SK-N-SH (cell line): ENCODE measurements at regions not wholly inside any gene's neighbourhood (a gene's known extent, or its start where the extent isn't known, plus 50 kb on each side); places are given as distances from the start of the nearest gene placed in this dataset.

Experiments used
- CHD2 ChIP-seq: fragments of 150-350 bp; IDR thresholded peaks from 2 replicates; pipeline ENCODE4 v1.6.1; 2018; ENCODE audit warnings: low read length; ENCODE audit not compliant: partially characterized antibody
- EP300 ChIP-seq, 2 experiments: IDR thresholded peaks; 2 replicates each; pipeline versions ENCODE4 v1.4.0 to v1.6.1; 2012; ENCODE audit warnings: borderline replicate concordance in 1 of 2, low read depth in 1 of 2, low read length in 1 of 2
- FOSL2 ChIP-seq: IDR thresholded peaks from 2 replicates; pipeline ENCODE4 v1.4.0; 2012; ENCODE audit warnings: low read depth, mild to moderate bottlenecking, moderate library complexity, borderline replicate concordance
- GABPA ChIP-seq: IDR thresholded peaks from 2 replicates; pipeline ENCODE4 v1.4.0; 2012; ENCODE audit warnings: low read depth, mild to moderate bottlenecking
- GATA2 ChIP-seq: sonication (generic); formaldehyde crosslinking; IDR thresholded peaks from 2 replicates; pipeline ENCODE4 v1.5.0; 2020; ENCODE audit warnings: mild to moderate bottlenecking, missing genetic modification reagents
- JUND ChIP-seq: IDR thresholded peaks from 2 replicates; pipeline ENCODE4 v1.4.0; 2012
- RAD21 ChIP-seq: IDR thresholded peaks from 2 replicates; pipeline ENCODE4 v1.6.1; 2012; ENCODE audit warnings: mild to moderate bottlenecking, low read length
- RXRA ChIP-seq: IDR thresholded peaks from 2 replicates; pipeline ENCODE4 v1.4.0; 2012; ENCODE audit warnings: low read depth, mild to moderate bottlenecking, borderline replicate concordance
- SIN3A ChIP-seq: IDR thresholded peaks from 2 replicates; pipeline ENCODE4 v1.6.1; 2012; ENCODE audit warnings: low read depth, mild to moderate bottlenecking, low read length, moderate library complexity, borderline replicate concordance
- TAF1 ChIP-seq: IDR thresholded peaks from 2 replicates; pipeline ENCODE4 v1.6.1; 2012; ENCODE audit warnings: low read depth, mild to moderate bottlenecking, low read length, moderate library complexity, borderline replicate concordance
- TF ChIP-seq, protein P1 (sequence below): fragments of 200-600 bp; sonication (generic); IDR thresholded peaks from 2 replicates; pipeline ENCODE4 v1.6.1; 2017; ENCODE audit warnings: antibody characterized with exemption, mild to moderate bottlenecking, moderate library complexity
- TF ChIP-seq, protein P2 (sequence below): IDR thresholded peaks from 2 replicates; pipeline ENCODE4 v1.4.0; 2012; ENCODE audit warnings: low read depth
- TF ChIP-seq, protein P3 (sequence below): IDR thresholded peaks from 2 replicates; pipeline ENCODE4 v1.6.1; 2012; ENCODE audit warnings: mild to moderate bottlenecking, low read depth, low read length, moderate library complexity

DNA sequence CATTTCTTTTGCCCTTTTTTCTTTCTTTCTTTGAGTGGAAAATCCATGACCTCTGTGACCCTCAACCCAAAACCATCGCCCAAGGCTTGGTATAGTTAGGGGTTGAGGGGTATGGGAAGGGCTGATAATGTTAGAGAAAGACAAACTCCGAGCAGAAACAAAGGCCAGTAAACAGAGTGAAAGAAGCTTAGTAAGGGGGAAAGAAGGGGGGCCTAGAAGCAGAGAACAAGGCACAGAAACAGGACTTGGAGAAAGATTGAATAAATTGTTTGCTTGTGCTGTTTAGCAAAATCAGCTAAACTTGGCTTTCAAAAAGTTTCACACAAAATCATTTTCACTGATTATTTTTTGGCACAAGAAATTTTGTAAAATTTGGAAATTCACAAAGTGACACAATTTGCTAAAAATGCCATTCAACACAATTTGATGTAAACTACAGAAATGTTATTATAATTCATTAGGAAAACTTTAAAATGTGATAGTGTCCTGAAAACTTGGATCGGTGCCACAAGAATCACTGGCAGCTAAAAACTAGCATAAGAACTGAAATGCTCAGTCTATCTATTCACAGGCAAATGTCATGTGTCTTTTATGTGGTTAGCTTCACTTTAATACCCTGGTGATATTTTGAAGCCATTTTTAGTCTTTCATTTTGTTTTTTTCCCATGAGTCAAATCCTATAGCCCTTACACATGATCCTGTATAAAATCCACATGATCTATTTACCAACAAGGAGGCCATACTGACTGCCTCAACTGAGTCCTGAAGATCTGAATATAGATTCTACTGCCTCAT is 276.4 kb downstream of the NR2F1-AS1 start:
- TF ChIP-seq GATA2 (CRISPR knock-in tag) (no peak), CHD2 (no peak), FOSL2 (no peak), TAF1 (no peak), RXRA (no peak), SIN3A (no peak), JUND (no peak), GABPA (no peak), RAD21 (no peak), EP300 (IDR thresholded peaks at IDR 0.05; ENCODE audit: borderline replicate concordance in 1 of 2, low read depth in 1 of 2, low read length in 1 of 2) (no peak)
- TF ChIP-seq, protein P1, sequence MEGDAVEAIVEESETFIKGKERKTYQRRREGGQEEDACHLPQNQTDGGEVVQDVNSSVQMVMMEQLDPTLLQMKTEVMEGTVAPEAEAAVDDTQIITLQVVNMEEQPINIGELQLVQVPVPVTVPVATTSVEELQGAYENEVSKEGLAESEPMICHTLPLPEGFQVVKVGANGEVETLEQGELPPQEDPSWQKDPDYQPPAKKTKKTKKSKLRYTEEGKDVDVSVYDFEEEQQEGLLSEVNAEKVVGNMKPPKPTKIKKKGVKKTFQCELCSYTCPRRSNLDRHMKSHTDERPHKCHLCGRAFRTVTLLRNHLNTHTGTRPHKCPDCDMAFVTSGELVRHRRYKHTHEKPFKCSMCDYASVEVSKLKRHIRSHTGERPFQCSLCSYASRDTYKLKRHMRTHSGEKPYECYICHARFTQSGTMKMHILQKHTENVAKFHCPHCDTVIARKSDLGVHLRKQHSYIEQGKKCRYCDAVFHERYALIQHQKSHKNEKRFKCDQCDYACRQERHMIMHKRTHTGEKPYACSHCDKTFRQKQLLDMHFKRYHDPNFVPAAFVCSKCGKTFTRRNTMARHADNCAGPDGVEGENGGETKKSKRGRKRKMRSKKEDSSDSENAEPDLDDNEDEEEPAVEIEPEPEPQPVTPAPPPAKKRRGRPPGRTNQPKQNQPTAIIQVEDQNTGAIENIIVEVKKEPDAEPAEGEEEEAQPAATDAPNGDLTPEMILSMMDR = no peak
- TF ChIP-seq, protein P2, sequence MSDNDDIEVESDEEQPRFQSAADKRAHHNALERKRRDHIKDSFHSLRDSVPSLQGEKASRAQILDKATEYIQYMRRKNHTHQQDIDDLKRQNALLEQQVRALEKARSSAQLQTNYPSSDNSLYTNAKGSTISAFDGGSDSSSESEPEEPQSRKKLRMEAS = no peak
- TF ChIP-seq, protein P3, sequence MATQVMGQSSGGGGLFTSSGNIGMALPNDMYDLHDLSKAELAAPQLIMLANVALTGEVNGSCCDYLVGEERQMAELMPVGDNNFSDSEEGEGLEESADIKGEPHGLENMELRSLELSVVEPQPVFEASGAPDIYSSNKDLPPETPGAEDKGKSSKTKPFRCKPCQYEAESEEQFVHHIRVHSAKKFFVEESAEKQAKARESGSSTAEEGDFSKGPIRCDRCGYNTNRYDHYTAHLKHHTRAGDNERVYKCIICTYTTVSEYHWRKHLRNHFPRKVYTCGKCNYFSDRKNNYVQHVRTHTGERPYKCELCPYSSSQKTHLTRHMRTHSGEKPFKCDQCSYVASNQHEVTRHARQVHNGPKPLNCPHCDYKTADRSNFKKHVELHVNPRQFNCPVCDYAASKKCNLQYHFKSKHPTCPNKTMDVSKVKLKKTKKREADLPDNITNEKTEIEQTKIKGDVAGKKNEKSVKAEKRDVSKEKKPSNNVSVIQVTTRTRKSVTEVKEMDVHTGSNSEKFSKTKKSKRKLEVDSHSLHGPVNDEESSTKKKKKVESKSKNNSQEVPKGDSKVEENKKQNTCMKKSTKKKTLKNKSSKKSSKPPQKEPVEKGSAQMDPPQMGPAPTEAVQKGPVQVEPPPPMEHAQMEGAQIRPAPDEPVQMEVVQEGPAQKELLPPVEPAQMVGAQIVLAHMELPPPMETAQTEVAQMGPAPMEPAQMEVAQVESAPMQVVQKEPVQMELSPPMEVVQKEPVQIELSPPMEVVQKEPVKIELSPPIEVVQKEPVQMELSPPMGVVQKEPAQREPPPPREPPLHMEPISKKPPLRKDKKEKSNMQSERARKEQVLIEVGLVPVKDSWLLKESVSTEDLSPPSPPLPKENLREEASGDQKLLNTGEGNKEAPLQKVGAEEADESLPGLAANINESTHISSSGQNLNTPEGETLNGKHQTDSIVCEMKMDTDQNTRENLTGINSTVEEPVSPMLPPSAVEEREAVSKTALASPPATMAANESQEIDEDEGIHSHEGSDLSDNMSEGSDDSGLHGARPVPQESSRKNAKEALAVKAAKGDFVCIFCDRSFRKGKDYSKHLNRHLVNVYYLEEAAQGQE = no peak
